Liver (tissue), 3 donors: ENCODE measurements at regions not wholly inside any gene's neighbourhood (a gene's known extent, or its start where the extent isn't known, plus 50 kb on each side); places are given as distances from the start of the nearest gene placed in this dataset.

Source experiments
- ATF3 ChIP-seq: IDR thresholded peaks from 2 replicates; pipeline ENCODE4 v1.6.1; 2016; ENCODE audit warnings: antibody characterized with exemption
- CTCF ChIP-seq: fragments of 150-350 bp; IDR thresholded peaks from 2 replicates; pipeline ENCODE4 v1.5.1; 2017; ENCODE audit warnings: improper control_type of control experiment, low read depth, low read length; ENCODE audit not compliant: missing input control
- EGR1 ChIP-seq, 2 donors: IDR thresholded peaks; 2 replicates each; pipeline ENCODE4 v1.6.1; 2016 to 2018; ENCODE audit warnings: antibody characterized with exemption in 2 of 2, low read depth in 2 of 2
- JUND ChIP-seq, 2 donors: IDR thresholded peaks; 2 replicates each; pipeline ENCODE4 v1.6.1; 2016; ENCODE audit warnings: antibody characterized with exemption in 2 of 2
- MAX ChIP-seq: IDR thresholded peaks from 2 replicates; pipeline ENCODE4 v1.6.1; 2016; ENCODE audit warnings: antibody characterized with exemption
- RAD21 ChIP-seq, 2 donors: IDR thresholded peaks; 2 replicates each; pipeline ENCODE4 v1.6.1; 2016; ENCODE audit warnings: antibody characterized with exemption in 2 of 2, mild to moderate bottlenecking in 2 of 2
- REST ChIP-seq: IDR thresholded peaks from 2 replicates; pipeline ENCODE4 v1.6.1; 2016; ENCODE audit warnings: antibody characterized with exemption, mild to moderate bottlenecking
- RXRA ChIP-seq, 2 donors: IDR thresholded peaks; 2 replicates each; pipeline ENCODE4 v1.6.1; 2017 to 2018; ENCODE audit warnings: antibody characterized with exemption in 2 of 2, mild to moderate bottlenecking in 1 of 2
- SP1 ChIP-seq: IDR thresholded peaks from 2 replicates; pipeline ENCODE4 v1.6.1; 2018; ENCODE audit warnings: antibody characterized with exemption, mild to moderate bottlenecking
- TAF1 ChIP-seq: conservative IDR thresholded peaks from 2 replicates; pipeline ENCODE4 v1.6.1; 2016; ENCODE audit warnings: antibody characterized with exemption, mild to moderate bottlenecking
- YY1 ChIP-seq: IDR thresholded peaks from 2 replicates; pipeline ENCODE4 v1.6.1; 2016; ENCODE audit warnings: antibody characterized with exemption, mild to moderate bottlenecking
- donor health status: healthy.
- donor health status: healthy.

- TF ChIP-seq EGR1 (IDR thresholded peaks at IDR 0.05; ENCODE audit: low read depth in 2 of 2) (no peak), CTCF (no peak), ATF3 (no peak), RXRA (IDR thresholded peaks at IDR 0.05) (no peak), RAD21 (IDR thresholded peaks at IDR 0.05) (no peak), YY1 (no peak), JUND (IDR thresholded peaks at IDR 0.05) (no peak), SP1 (no peak), TAF1 (no peak), MAX (no peak), REST (no peak)
Measured at GRCh38 chr4:20444599-20445337, 193.1 kb downstream of the SLIT2 start.
